GM12801 (cell line): ENCODE measurements at regions not wholly inside any gene's neighbourhood (a gene's known extent, or its start where the extent isn't known, plus 50 kb on each side); places are given as distances from the start of the nearest gene placed in this dataset.

ENCODE experiments used
- CTCF ChIP-seq: IDR thresholded peaks from one replicate; pipeline ENCODE4 v1.5.1; 2011; ENCODE audit warnings: control low read depth; ENCODE audit not compliant: insufficient read length; ENCODE audit errors: extremely low read depth

- no peak for TF ChIP-seq CTCF
Observed at GRCh38 chr6:97462938-97463598, 180.1 kb upstream of the MMS22L start.

- no peak for TF ChIP-seq CTCF
Observed at GRCh38 chr6:97465877-97466561, 183.0 kb upstream of the MMS22L start.

- TF ChIP-seq CTCF = no peak
Observed at GRCh38 chr6:97468981-97469380, 186.0 kb upstream of the MMS22L start.

GRCh38 chr6:97469451-97469850 lies 186.4 kb upstream of the MMS22L start:
- no peak for TF ChIP-seq CTCF

- no peak for TF ChIP-seq CTCF
Observed at GRCh38 chr6:97470322-97470721, 187.3 kb upstream of the MMS22L start.

GRCh38 chr6:97473979-97474378 lies 191.0 kb upstream of the MMS22L start:
- TF ChIP-seq CTCF = no peak

- TF ChIP-seq CTCF = no peak
Observed at GRCh38 chr6:97497713-97498331, 214.8 kb upstream of the MMS22L start.
